K562 (cell line): ENCODE measurements at regions not wholly inside any gene's neighbourhood (a gene's known extent, or its start where the extent isn't known, plus 50 kb on each side); places are given as distances from the start of the nearest gene placed in this dataset.

ENCODE experiments used
- ATAC-seq: fragments of 200-7000 bp; cut with Tn5 transposase; 3 replicates; pipeline ENCODE4 v1.9.1; 2020; ENCODE audit warnings: moderate library complexity
- BruUV-seq: library from RNA; stranded (reverse); fragments of 400-500 nt; replicated peaks from 2 replicates; lab custom pipeline; 2021; lab: Mats Ljungman, UMichigan
- CTCF ChIA-PET: fragments of 300-600 bp; formaldehyde crosslinking; extraction: SDS; loops from one replicate; lab custom pipeline; 2021; ENCODE audit warnings: low intra/inter-chr PET ratio; lab: Yijun Ruan, JAX
- POLR2A ChIA-PET: fragments of 300-600, 350-650 bp; sonication (Branson Sonifier 250); formaldehyde crosslinking; extraction: SDS; loops from one replicate; lab custom pipeline; 2021; ENCODE audit warnings: antibody characterized with exemption, inconsistent platforms; lab: Yijun Ruan, JAX
- DNase-seq, 4 experiments: peaks; one replicate each; pipeline versions ENCODE4 v3.0.0 to v3.0.0-alpha.2; 2011 to 2018; ENCODE audit warnings: low spot score in 3 of 4, mixed read lengths in 3 of 4; ENCODE audit errors: extremely low read depth in 1 of 4
- FAIRE-seq: peaks from 2 replicates; lab custom pipeline; 2011; peaks lifted over from hg19 to GRCh38; lab: Jason Lieb, UNC
- H2AFZ ChIP-seq: 2 replicates; pipeline ENCODE4 v1.6.0; 2011; ENCODE audit warnings: low read depth, low read length, control low read depth, inconsistent platforms
- H3K27ac ChIP-seq: fragments of 200-600 bp; 3 replicates; pipeline ENCODE4 v1.8.0; 2011; ENCODE audit warnings: low read depth, mild to moderate bottlenecking, control low read depth, inconsistent platforms, low read length, moderate library complexity, mixed read lengths; ENCODE audit errors: extremely low read depth
- H3K27me3 ChIP-seq, 2 experiments: fragments of 300-600 bp in 1 of 2; 2 replicates in 1 of 2; 3 replicates in 1 of 2; pipeline versions ENCODE4 v1.6.0 to v1.8.0; 2011; ENCODE audit warnings: inconsistent platforms in 2 of 2, low read length in 2 of 2, mild to moderate bottlenecking in 1 of 2, mixed read lengths in 1 of 2, moderate library complexity in 1 of 2; ENCODE audit not compliant: control insufficient read depth in 2 of 2, insufficient read depth in 2 of 2
- H3K36me3 ChIP-seq: fragments of 300-600 bp; 3 replicates; pipeline ENCODE4 v1.8.0; 2011; ENCODE audit warnings: mild to moderate bottlenecking, low read length, inconsistent platforms; ENCODE audit not compliant: control insufficient read depth, insufficient read depth
- H3K4me1 ChIP-seq, 2 experiments: fragments of 200-600 bp in 1 of 2; replicated peaks in 1 of 2; 2 replicates in 1 of 2; 3 replicates in 1 of 2; pipeline versions ENCODE4 v1.5.1 to v1.8.0; 2011; ENCODE audit warnings: inconsistent platforms in 2 of 2, low read length in 2 of 2, mild to moderate bottlenecking in 1 of 2, mixed read lengths in 1 of 2, moderate library complexity in 1 of 2; ENCODE audit not compliant: control insufficient read depth in 2 of 2, insufficient read depth in 2 of 2
- H3K4me2 ChIP-seq: 2 replicates; pipeline ENCODE4 v1.6.1; 2011; ENCODE audit warnings: low read length, control low read depth, inconsistent platforms, mixed read lengths; ENCODE audit not compliant: insufficient read depth
- H3K4me3 ChIP-seq: fragments of 200-600 bp; sonication (generic), shearing (Covaris generic); 2 replicates; pipeline ENCODE4 v1.5.1; 2016; ENCODE audit warnings: control low read depth, inconsistent platforms
- H3K79me2 ChIP-seq: fragments of 200-600 bp; 3 replicates; pipeline ENCODE4 v1.8.0; 2011; ENCODE audit warnings: low read length, inconsistent platforms; ENCODE audit not compliant: control insufficient read depth, insufficient read depth
- H3K9ac ChIP-seq, 2 experiments: 2 replicates each; pipeline versions ENCODE4 v1.6.0 to v1.6.1; 2011; ENCODE audit warnings: low read depth in 2 of 2, low read length in 2 of 2, control low read depth in 1 of 2, inconsistent platforms in 1 of 2, mild to moderate bottlenecking in 1 of 2, mixed read lengths in 1 of 2; ENCODE audit not compliant: insufficient read depth in 1 of 2
- H3K9me1 ChIP-seq: one replicate; pipeline ENCODE4 v1.6.0; 2011; ENCODE audit warnings: inconsistent platforms, mild to moderate bottlenecking, low read length, moderate library complexity; ENCODE audit not compliant: control insufficient read depth, insufficient read depth
- H3K9me3 ChIP-seq: replicated peaks from 2 replicates; pipeline ENCODE4 v1.5.1; 2011; ENCODE audit warnings: low read depth, low read length, inconsistent platforms; ENCODE audit not compliant: control insufficient read depth, insufficient read depth
- H4K20me1 ChIP-seq: replicated peaks from 2 replicates; pipeline ENCODE4 v1.6.1; 2011; ENCODE audit warnings: low read length, inconsistent platforms, mixed read lengths; ENCODE audit not compliant: control insufficient read depth, insufficient read depth
- CBX2 ChIP-seq: fragments of 200-600 bp; sonication (generic); IDR thresholded peaks from one replicate; pipeline ENCODE4 v1.6.1; 2012; ENCODE audit warnings: mild to moderate bottlenecking, low read length, inconsistent platforms; ENCODE audit not compliant: insufficient read depth, poor library complexity, severe bottlenecking
- GATA2 ChIP-seq: sonication (generic); formaldehyde crosslinking; IDR thresholded peaks from 2 replicates; pipeline ENCODE4 v1.4.0; 2020; ENCODE audit warnings: mild to moderate bottlenecking, missing genetic modification reagents
- KDM2B ChIP-seq: fragments of 250-450 bp; sonication (Bioruptor Pico); IDR thresholded peaks from 2 replicates; pipeline ENCODE4 v1.8.0; 2021; ENCODE audit warnings: mild to moderate bottlenecking, moderate library complexity
- KDM4B ChIP-seq, 2 experiments: fragments of 450-650 bp in 1 of 2; sonication (generic) in 1 of 2; IDR thresholded peaks; 2 replicates each; pipeline ENCODE4 v1.6.1; 2016 to 2017; ENCODE audit warnings: borderline replicate concordance in 2 of 2, antibody characterized with exemption in 1 of 2, low read depth in 1 of 2, mild to moderate bottlenecking in 1 of 2
- NBN ChIP-seq: fragments of 450-650 bp; IDR thresholded peaks from 2 replicates; pipeline ENCODE4 v1.6.1; 2016; ENCODE audit warnings: low read depth, mild to moderate bottlenecking
- NFIX ChIP-seq: fragments of 250-450 bp; sonication (Bioruptor Pico); IDR thresholded peaks from 2 replicates; pipeline ENCODE4 v1.4.0; 2020; ENCODE audit warnings: low read depth, mild to moderate bottlenecking, moderate library complexity
- NR4A1 ChIP-seq, 2 experiments: fragments of 250-450 bp in 1 of 2; fragments of 450-650 bp in 1 of 2; sonication (Bioruptor Pico) in 1 of 2; IDR thresholded peaks; 2 replicates each; pipeline versions ENCODE4 v1.4.0 to v1.6.1; 2016 to 2020; ENCODE audit warnings: mild to moderate bottlenecking in 2 of 2, missing compliant biosample characterization in 1 of 2, missing genetic modification characterization in 1 of 2, moderate library complexity in 1 of 2
- POLR2G ChIP-seq: fragments of 200-400 bp; formaldehyde crosslinking; IDR thresholded peaks from 2 replicates; pipeline ENCODE4 v1.6.1; 2017; ENCODE audit warnings: low read depth, mild to moderate bottlenecking, antibody characterized with exemption, low read length, moderate library complexity
- ZC3H11A ChIP-seq: IDR thresholded peaks from 2 replicates; pipeline ENCODE4 v1.6.1; 2012; ENCODE audit warnings: low read depth, low read length, improper control_type of control experiment
- ZNF133 ChIP-seq: fragments of 250-450 bp; sonication (Bioruptor Pico); IDR thresholded peaks from 2 replicates; pipeline ENCODE4 v1.4.0; 2020; ENCODE audit warnings: mild to moderate bottlenecking
- ZNF23 ChIP-seq: fragments of 250-450 bp; sonication (Bioruptor Pico); IDR thresholded peaks from 2 replicates; pipeline ENCODE4 v1.4.0; 2020; ENCODE audit warnings: mild to moderate bottlenecking
- ZNF253 ChIP-seq: fragments of 250-450 bp; sonication (Bioruptor Pico); conservative IDR thresholded peaks from 2 replicates; pipeline ENCODE4 v1.6.1; 2021; ENCODE audit warnings: mild to moderate bottlenecking
- WGBS: fragments of 100-300 bp; shearing (Covaris generic); methylation state at CpG from one replicate; pipeline ENCODE4 v1.1.6; 2016; ENCODE audit warnings: low coverage, mixed read lengths; ENCODE audit not compliant: insufficient coverage; ENCODE audit errors: missing lambda C conversion rate; 5-methylcytosine and 5-hydroxymethylcytosine counted together
- in situ Hi-C: fragments of 300-500 bp; cut with MboI; formaldehyde crosslinking; loops from 4 replicates; pipeline ENCODE4 v1.15.0; 2018; ENCODE audit warnings: inconsistent platforms, mixed read lengths
- intact Hi-C: fragments of 100-400 bp; cut with micrococcal nuclease; formaldehyde crosslinking; loops from 2 replicates; pipeline ENCODE4 v1.14.2; 2022
- TF ChIP-seq, protein P1 (sequence below): fragments of 250-450 bp; sonication (Bioruptor Pico); IDR thresholded peaks from 2 replicates; pipeline ENCODE4 v1.9.0; 2021; ENCODE audit warnings: mild to moderate bottlenecking
- TF ChIP-seq, protein P2 (sequence below): sonication (generic); formaldehyde crosslinking; IDR thresholded peaks from 2 replicates; pipeline ENCODE4 v1.8.1; 2023; ENCODE audit warnings: mild to moderate bottlenecking, missing genetic modification reagents
- TF ChIP-seq, protein P3 (sequence below): fragments of 450-650 bp; IDR thresholded peaks from 2 replicates; pipeline ENCODE4 v1.6.1; 2017; ENCODE audit warnings: antibody characterized with exemption

DNA sequence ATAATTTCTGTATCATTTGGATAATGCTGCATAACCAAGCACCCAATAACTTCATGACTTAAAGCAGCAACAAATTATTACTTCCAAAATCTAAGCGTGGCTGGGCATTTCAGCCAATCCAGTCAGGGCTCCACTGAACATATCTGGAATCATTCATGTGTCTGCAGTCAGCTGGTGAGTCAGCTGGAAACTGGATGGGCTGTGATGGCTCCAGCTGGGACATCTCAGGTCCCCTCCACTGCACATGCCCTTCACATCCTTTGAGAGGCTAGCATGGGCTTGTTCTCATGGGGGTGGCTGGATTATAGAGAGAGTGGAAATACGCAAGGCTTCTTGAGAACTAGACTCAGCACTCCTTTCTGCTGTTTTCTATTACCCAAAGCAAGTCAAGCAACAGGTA, 961.9 kb downstream of the DIAPH3 start:
- no peak for TF ChIP-seq POLR2G
- no peak for TF ChIP-seq ZNF133
- no peak for TF ChIP-seq ZNF253 (CRISPR knock-in tag)
- no peak for TF ChIP-seq KDM4B (IDR thresholded peaks at IDR 0.05; ENCODE audit: borderline replicate concordance in 2 of 2, low read depth in 1 of 2)
- TF ChIP-seq NBN, result no peak
- no peak for TF ChIP-seq GATA2 (CRISPR knock-in tag)
- BruUV-seq, result no TSS peak

DNA sequence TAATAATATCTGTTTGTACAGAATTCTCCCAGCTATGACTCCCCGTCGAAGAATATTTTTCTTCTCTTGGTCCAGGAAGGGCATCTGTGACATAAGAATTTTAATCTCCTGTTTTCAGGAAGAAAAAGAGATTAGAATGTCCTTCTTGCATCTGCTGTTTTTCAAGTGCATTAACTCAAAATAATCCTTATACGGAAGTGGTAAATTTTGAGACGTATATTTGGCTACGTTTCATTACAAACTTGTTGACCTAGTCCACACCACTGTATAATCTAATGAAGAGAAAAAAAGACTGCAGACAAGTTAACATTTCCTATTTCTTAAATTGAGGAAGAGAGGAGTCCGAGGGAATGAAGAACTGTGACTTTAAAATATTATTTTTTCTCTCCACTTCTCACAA, 959.9 kb downstream of the DIAPH3 start:
- in situ Hi-C loops (no loop called here), intact Hi-C loops (no loop called here)
- FAIRE-seq, result no peak
- no peaks in the 10 kb centered on the region for H3K79me2 ChIP-seq
- no peak overlapping the region for H3K4me3 ChIP-seq
- no peak for DNase-seq
- POLR2A ChIA-PET, result no interaction called here
- BruUV-seq, result no TSS peak
- H3K4me1 ChIP-seq, result no peaks in the 10 kb centered on the region
- H3K9me1 ChIP-seq, result no peaks in the 10 kb centered on the region
- H3K36me3 ChIP-seq, result no peaks in the 10 kb centered on the region
- H3K27ac ChIP-seq, result no peak overlapping the region
- WGBS, result 0% methylated on average over 6 of the region's 6 CpGs
- no peak for ATAC-seq
- H3K27me3 ChIP-seq, result no peaks in the 10 kb centered on the region
- no peaks in the 10 kb centered on the region for H4K20me1 ChIP-seq
- H3K9ac ChIP-seq, result no peak overlapping the region
- no peak overlapping the region for H3K4me2 ChIP-seq
- H2AFZ ChIP-seq, result no peak overlapping the region
- no peaks in the 10 kb centered on the region for H3K9me3 ChIP-seq
- CTCF ChIA-PET, result no interaction called here
- no peak for TF ChIP-seq KDM2B
- TF ChIP-seq, protein P1, sequence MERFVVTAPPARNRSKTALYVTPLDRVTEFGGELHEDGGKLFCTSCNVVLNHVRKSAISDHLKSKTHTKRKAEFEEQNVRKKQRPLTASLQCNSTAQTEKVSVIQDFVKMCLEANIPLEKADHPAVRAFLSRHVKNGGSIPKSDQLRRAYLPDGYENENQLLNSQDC, result no peak
- TF ChIP-seq ZC3H11A, result no peak
- TF ChIP-seq CBX2, result no peak
- TF ChIP-seq ZNF23 (CRISPR knock-in tag), result no peak
- TF ChIP-seq, protein P2, sequence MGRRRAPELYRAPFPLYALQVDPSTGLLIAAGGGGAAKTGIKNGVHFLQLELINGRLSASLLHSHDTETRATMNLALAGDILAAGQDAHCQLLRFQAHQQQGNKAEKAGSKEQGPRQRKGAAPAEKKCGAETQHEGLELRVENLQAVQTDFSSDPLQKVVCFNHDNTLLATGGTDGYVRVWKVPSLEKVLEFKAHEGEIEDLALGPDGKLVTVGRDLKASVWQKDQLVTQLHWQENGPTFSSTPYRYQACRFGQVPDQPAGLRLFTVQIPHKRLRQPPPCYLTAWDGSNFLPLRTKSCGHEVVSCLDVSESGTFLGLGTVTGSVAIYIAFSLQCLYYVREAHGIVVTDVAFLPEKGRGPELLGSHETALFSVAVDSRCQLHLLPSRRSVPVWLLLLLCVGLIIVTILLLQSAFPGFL (CRISPR knock-in tag), result no peak
- TF ChIP-seq, protein P3, sequence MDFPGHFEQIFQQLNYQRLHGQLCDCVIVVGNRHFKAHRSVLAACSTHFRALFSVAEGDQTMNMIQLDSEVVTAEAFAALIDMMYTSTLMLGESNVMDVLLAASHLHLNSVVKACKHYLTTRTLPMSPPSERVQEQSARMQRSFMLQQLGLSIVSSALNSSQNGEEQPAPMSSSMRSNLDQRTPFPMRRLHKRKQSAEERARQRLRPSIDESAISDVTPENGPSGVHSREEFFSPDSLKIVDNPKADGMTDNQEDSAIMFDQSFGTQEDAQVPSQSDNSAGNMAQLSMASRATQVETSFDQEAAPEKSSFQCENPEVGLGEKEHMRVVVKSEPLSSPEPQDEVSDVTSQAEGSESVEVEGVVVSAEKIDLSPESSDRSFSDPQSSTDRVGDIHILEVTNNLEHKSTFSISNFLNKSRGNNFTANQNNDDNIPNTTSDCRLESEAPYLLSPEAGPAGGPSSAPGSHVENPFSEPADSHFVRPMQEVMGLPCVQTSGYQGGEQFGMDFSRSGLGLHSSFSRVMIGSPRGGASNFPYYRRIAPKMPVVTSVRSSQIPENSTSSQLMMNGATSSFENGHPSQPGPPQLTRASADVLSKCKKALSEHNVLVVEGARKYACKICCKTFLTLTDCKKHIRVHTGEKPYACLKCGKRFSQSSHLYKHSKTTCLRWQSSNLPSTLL, result no peak
- TF ChIP-seq NFIX (CRISPR knock-in tag), result no peak
- TF ChIP-seq NR4A1 (CRISPR knock-in tag; IDR thresholded peaks at IDR 0.05), result no peak
- TF ChIP-seq NR4A1 (tag; IDR thresholded peaks at IDR 0.05), result no peak

More for the DNA sequence above, 961.9 kb downstream of the DIAPH3 start:
- no peak for FAIRE-seq
- intact Hi-C loops, result no loop called here
- Histone ChIP-seq H3K9me3 (no peaks in the 10 kb centered on the region), H2AFZ (no peak overlapping the region), H3K4me2 (no peak overlapping the region), H3K4me3 (no peak overlapping the region), H3K4me1 (no peaks in the 10 kb centered on the region), H3K36me3 (no peaks in the 10 kb centered on the region), H4K20me1 (no peaks in the 10 kb centered on the region), H3K27ac (no peak overlapping the region), H3K79me2 (no peaks in the 10 kb centered on the region), H3K9ac (no peak overlapping the region), H3K27me3 (no peaks in the 10 kb centered on the region), H3K9me1 (no peaks in the 10 kb centered on the region)
- ChIA-PET CTCF (no interaction called here), POLR2A (no interaction called here)
- no peak for DNase-seq
- no peak for ATAC-seq
- WGBS, result 7% methylated on average over 1 of the region's 2 CpGs
- in situ Hi-C loops, result no loop called here
